ENCODE measurements at regions not wholly inside any gene's neighbourhood (a gene's known extent, or its start where the extent isn't known, plus 50 kb on each side); places are given as distances from the start of the nearest gene placed in this dataset.

- TF ChIP-seq POLR2A (IDR thresholded peaks at IDR 0.05; ENCODE audit: low read depth, low read length) (no peak), POLR2AphosphoS5 (IDR thresholded peaks at IDR 0.05; ENCODE audit: low read depth, low read length) (no peak), TAF1 (IDR thresholded peaks at IDR 0.05; ENCODE audit: borderline replicate concordance, low read depth, low read length) (no peak)
- no peak for FAIRE-seq
- no peak for DNase-seq (ENCODE audit: insufficient read length)
Measured at GRCh38 chr5:74019923-74020322, 393.9 kb downstream of the ARHGEF28 start.

GRCh38 chr5:74017786-74018211, 391.8 kb downstream of the ARHGEF28 start:
- DNase-seq (ENCODE audit: insufficient read length) (no peak), FAIRE-seq (no peak)
- TF ChIP-seq POLR2AphosphoS5 (IDR thresholded peaks at IDR 0.05; ENCODE audit: low read depth, low read length), result no peak
- no peak for TF ChIP-seq TAF1 (IDR thresholded peaks at IDR 0.05; ENCODE audit: borderline replicate concordance, low read depth, low read length)
- TF ChIP-seq POLR2A (IDR thresholded peaks at IDR 0.05; ENCODE audit: low read depth, low read length), result no peak

- DNase-seq (ENCODE audit: insufficient read length) (no peak), FAIRE-seq (no peak)
- TF ChIP-seq POLR2A (IDR thresholded peaks at IDR 0.05; ENCODE audit: low read depth, low read length), result no peak
Measured at GRCh38 chr5:74017112-74017511, 391.1 kb downstream of the ARHGEF28 start.

- FAIRE-seq (no peak), DNase-seq (ENCODE audit: insufficient read length) (no peak)
- TF ChIP-seq POLR2A (IDR thresholded peaks at IDR 0.05; ENCODE audit: low read depth, low read length) (no peak), POLR2AphosphoS5 (IDR thresholded peaks at IDR 0.05; ENCODE audit: low read depth, low read length) (no peak), TAF1 (IDR thresholded peaks at IDR 0.05; ENCODE audit: borderline replicate concordance, low read depth, low read length) (no peak)
Measured at GRCh38 chr5:74016373-74016772, 390.4 kb downstream of the ARHGEF28 start.

GRCh38 chr5:74015716-74016115, 389.7 kb downstream of the ARHGEF28 start:
- no peak for TF ChIP-seq POLR2AphosphoS5 (IDR thresholded peaks at IDR 0.05; ENCODE audit: low read depth, low read length)
- no peak for TF ChIP-seq POLR2A (IDR thresholded peaks at IDR 0.05; ENCODE audit: low read depth, low read length)
- TF ChIP-seq TAF1 (IDR thresholded peaks at IDR 0.05; ENCODE audit: borderline replicate concordance, low read depth, low read length), result no peak
- DNase-seq (ENCODE audit: insufficient read length) (no peak), FAIRE-seq (no peak)

- DNase-seq (ENCODE audit: insufficient read length) (no peak), FAIRE-seq (no peak)
- TF ChIP-seq TAF1 (IDR thresholded peaks at IDR 0.05; ENCODE audit: borderline replicate concordance, low read depth, low read length) (no peak), POLR2AphosphoS5 (IDR thresholded peaks at IDR 0.05; ENCODE audit: low read depth, low read length) (no peak), POLR2A (IDR thresholded peaks at IDR 0.05; ENCODE audit: low read depth, low read length) (no peak)
Measured at GRCh38 chr5:74013222-74013621, 387.2 kb downstream of the ARHGEF28 start.

GRCh38 chr5:74009502-74009901, 383.5 kb downstream of the ARHGEF28 start:
- no peak for TF ChIP-seq TAF1 (IDR thresholded peaks at IDR 0.05; ENCODE audit: borderline replicate concordance, low read depth, low read length)
- no peak for TF ChIP-seq POLR2AphosphoS5 (IDR thresholded peaks at IDR 0.05; ENCODE audit: low read depth, low read length)
- TF ChIP-seq POLR2A (IDR thresholded peaks at IDR 0.05; ENCODE audit: low read depth, low read length), result no peak
- no peak for FAIRE-seq
- DNase-seq (ENCODE audit: insufficient read length), result no peak

- TF ChIP-seq POLR2A (IDR thresholded peaks at IDR 0.05; ENCODE audit: low read depth, low read length) (no peak), TAF1 (IDR thresholded peaks at IDR 0.05; ENCODE audit: borderline replicate concordance, low read depth, low read length) (no peak), POLR2AphosphoS5 (IDR thresholded peaks at IDR 0.05; ENCODE audit: low read depth, low read length) (no peak)
- FAIRE-seq (no peak), DNase-seq (ENCODE audit: insufficient read length) (no peak)
Measured at GRCh38 chr5:74007193-74007592, 381.2 kb downstream of the ARHGEF28 start.

GRCh38 chr5:73999297-73999696, 373.3 kb downstream of the ARHGEF28 start:
- TF ChIP-seq POLR2AphosphoS5 (IDR thresholded peaks at IDR 0.05; ENCODE audit: low read depth, low read length) (no peak), TAF1 (IDR thresholded peaks at IDR 0.05; ENCODE audit: borderline replicate concordance, low read depth, low read length) (no peak), POLR2A (IDR thresholded peaks at IDR 0.05; ENCODE audit: low read depth, low read length) (no peak)
- no peak for DNase-seq (ENCODE audit: insufficient read length)
- no peak for FAIRE-seq

- FAIRE-seq, result no peak
- no peak for TF ChIP-seq TAF1 (IDR thresholded peaks at IDR 0.05; ENCODE audit: borderline replicate concordance, low read depth, low read length)
- TF ChIP-seq POLR2AphosphoS5 (IDR thresholded peaks at IDR 0.05; ENCODE audit: low read depth, low read length), result no peak
- no peak for TF ChIP-seq POLR2A (IDR thresholded peaks at IDR 0.05; ENCODE audit: low read depth, low read length)
- DNase-seq (ENCODE audit: insufficient read length), result no peak
Measured at GRCh38 chr5:73998489-73998888, 372.5 kb downstream of the ARHGEF28 start.

- no peak for DNase-seq (ENCODE audit: insufficient read length)
- FAIRE-seq, result no peak
- no peak for TF ChIP-seq TAF1 (IDR thresholded peaks at IDR 0.05; ENCODE audit: borderline replicate concordance, low read depth, low read length)
- no peak for TF ChIP-seq POLR2AphosphoS5 (IDR thresholded peaks at IDR 0.05; ENCODE audit: low read depth, low read length)
Measured at GRCh38 chr5:73997960-73998359, 372.0 kb downstream of the ARHGEF28 start.

GRCh38 chr5:73996151-73996755, 370.3 kb downstream of the ARHGEF28 start:
- TF ChIP-seq TAF1 (IDR thresholded peaks at IDR 0.05; ENCODE audit: borderline replicate concordance, low read depth, low read length), result no peak
- TF ChIP-seq POLR2AphosphoS5 (IDR thresholded peaks at IDR 0.05; ENCODE audit: low read depth, low read length), result no peak
- TF ChIP-seq POLR2A (IDR thresholded peaks at IDR 0.05; ENCODE audit: low read depth, low read length), result no peak
- FAIRE-seq (no peak), DNase-seq (ENCODE audit: insufficient read length) (no peak)

GRCh38 chr5:73994963-73995362, 369.0 kb downstream of the ARHGEF28 start:
- FAIRE-seq (no peak), DNase-seq (ENCODE audit: insufficient read length) (no peak)
- no peak for TF ChIP-seq TAF1 (IDR thresholded peaks at IDR 0.05; ENCODE audit: borderline replicate concordance, low read depth, low read length)
- TF ChIP-seq POLR2A (IDR thresholded peaks at IDR 0.05; ENCODE audit: low read depth, low read length), result no peak
- TF ChIP-seq POLR2AphosphoS5 (IDR thresholded peaks at IDR 0.05; ENCODE audit: low read depth, low read length), result no peak
